Endothelial cell of umbilical vein (primary cell): ENCODE measurements at regions not wholly inside any gene's neighbourhood (a gene's known extent, or its start where the extent isn't known, plus 50 kb on each side); places are given as distances from the start of the nearest gene placed in this dataset.

Experiments used
- CTCF ChIP-seq, 2 donors: IDR thresholded peaks; 1 replicate in 1 of 2; 2 replicates in 1 of 2; pipeline ENCODE4 v1.5.1; 2011; ENCODE audit warnings: low read length in 2 of 2, mild to moderate bottlenecking in 2 of 2, moderate library complexity in 2 of 2, control low read depth in 1 of 2, inconsistent platforms in 1 of 2, low read depth in 1 of 2; ENCODE audit not compliant: insufficient read depth in 1 of 2; ENCODE audit errors: extremely low read depth in 1 of 2
- EZH2 ChIP-seq: IDR thresholded peaks from 2 replicates; pipeline ENCODE4 v1.6.1; 2012; ENCODE audit warnings: borderline replicate concordance, low read depth, mild to moderate bottlenecking, moderate library complexity, low read length, inconsistent platforms; ENCODE audit not compliant: severe bottlenecking
- POLR2A ChIP-seq: IDR thresholded peaks from 2 replicates; pipeline ENCODE4 v1.6.1; 2012; ENCODE audit warnings: low read depth, mild to moderate bottlenecking, control low read depth, low read length

- TF ChIP-seq CTCF (IDR thresholded peaks at IDR 0.05; ENCODE audit: extremely low read depth in 1 of 2, insufficient read depth in 1 of 2, low read depth in 1 of 2, low read length in 2 of 2) (no peak), POLR2A (no peak), EZH2 (no peak)
These were observed 445.0 kb downstream of the GXYLT1 start for GRCh38 chr12:41699658-41700057.
